ENCODE measurements at regions not wholly inside any gene's neighbourhood (a gene's known extent, or its start where the extent isn't known, plus 50 kb on each side); places are given as distances from the start of the nearest gene placed in this dataset.

GRCh38 chr1:218750216-218750970 is 405.3 kb downstream of the TGFB2 start:
- H3F3A ChIP-seq (ENCODE audit: insufficient read depth), result no peaks in the 10 kb centered on the region
- no peak overlapping the region for H3K9ac ChIP-seq (ENCODE audit: low read length)
- no peaks in the 10 kb centered on the region for H3K27me3 ChIP-seq (ENCODE audit: low read length)
- H3K27ac ChIP-seq (ENCODE audit: low read depth, low read length), result no peak overlapping the region
- no peak overlapping the region for H3K4me2 ChIP-seq (ENCODE audit: low read depth, low read length, poor library complexity, severe bottlenecking)
- no peak overlapping the region for H2AFZ ChIP-seq (ENCODE audit: low read depth, low read length, severe bottlenecking)
- H3K36me3 ChIP-seq (ENCODE audit: low read length), result no peaks in the 10 kb centered on the region
- no peak overlapping the region for H3K4me3 ChIP-seq (ENCODE audit: insufficient read depth, low read length, poor library complexity, severe bottlenecking)
- H3K9me3 ChIP-seq (ENCODE audit: insufficient read depth, low read length), result no peaks in the 10 kb centered on the region
- H4K20me1 ChIP-seq (ENCODE audit: low read depth, low read length), result no peaks in the 10 kb centered on the region
- no peaks in the 10 kb centered on the region for H3K9me2 ChIP-seq (replicated peaks; ENCODE audit: insufficient read depth, low read length)
- H3K79me2 ChIP-seq (ENCODE audit: insufficient read depth, low read length), result no peaks in the 10 kb centered on the region
- TF ChIP-seq EZH2phosphoT487 (conservative IDR thresholded peaks at IDR 0.05; ENCODE audit: low read length) (no peak), CTCF (IDR thresholded peaks at IDR 0.05; ENCODE audit: insufficient read depth, low read length, poor library complexity, severe bottlenecking) (no peak)

GRCh38 chr1:218751208-218751948 is 406.2 kb downstream of the TGFB2 start:
- Histone ChIP-seq H3K79me2 (ENCODE audit: insufficient read depth, low read length) (no peaks in the 10 kb centered on the region), H3K9ac (ENCODE audit: low read length) (no peak overlapping the region), H3K9me3 (ENCODE audit: insufficient read depth, low read length) (no peaks in the 10 kb centered on the region), H4K20me1 (ENCODE audit: low read depth, low read length) (no peaks in the 10 kb centered on the region), H3K4me3 (ENCODE audit: insufficient read depth, low read length, poor library complexity, severe bottlenecking) (no peak overlapping the region), H2AFZ (ENCODE audit: low read depth, low read length, severe bottlenecking) (no peak overlapping the region), H3K27me3 (ENCODE audit: low read length) (no peaks in the 10 kb centered on the region), H3K36me3 (ENCODE audit: low read length) (no peaks in the 10 kb centered on the region), H3K27ac (ENCODE audit: low read depth, low read length) (no peak overlapping the region), H3F3A (ENCODE audit: insufficient read depth) (no peaks in the 10 kb centered on the region), H3K4me2 (ENCODE audit: low read depth, low read length, poor library complexity, severe bottlenecking) (no peak overlapping the region), H3K9me2 (replicated peaks; ENCODE audit: insufficient read depth, low read length) (no peaks in the 10 kb centered on the region)
- TF ChIP-seq CTCF (IDR thresholded peaks at IDR 0.05; ENCODE audit: insufficient read depth, low read length, poor library complexity, severe bottlenecking), result no peak

- Histone ChIP-seq H3K36me3 (ENCODE audit: low read length) (no peaks in the 10 kb centered on the region), H3K27me3 (ENCODE audit: low read length) (no peaks in the 10 kb centered on the region), H3K27ac (ENCODE audit: low read depth, low read length) (no peak overlapping the region), H3K9me2 (replicated peaks; ENCODE audit: insufficient read depth, low read length) (no peaks in the 10 kb centered on the region), H3F3A (ENCODE audit: insufficient read depth) (no peaks in the 10 kb centered on the region), H3K9me3 (ENCODE audit: insufficient read depth, low read length) (no peaks in the 10 kb centered on the region), H3K79me2 (ENCODE audit: insufficient read depth, low read length) (no peaks in the 10 kb centered on the region), H3K4me3 (ENCODE audit: insufficient read depth, low read length, poor library complexity, severe bottlenecking) (no peak overlapping the region), H3K4me2 (ENCODE audit: low read depth, low read length, poor library complexity, severe bottlenecking) (no peak overlapping the region), H3K9ac (ENCODE audit: low read length) (no peak overlapping the region), H4K20me1 (ENCODE audit: low read depth, low read length) (no peaks in the 10 kb centered on the region), H2AFZ (ENCODE audit: low read depth, low read length, severe bottlenecking) (no peak overlapping the region)
- TF ChIP-seq CTCF (IDR thresholded peaks at IDR 0.05; ENCODE audit: insufficient read depth, low read length, poor library complexity, severe bottlenecking) (no peak), EZH2phosphoT487 (conservative IDR thresholded peaks at IDR 0.05; ENCODE audit: low read length) (no peak)
These were observed 407.0 kb downstream of the TGFB2 start for GRCh38 chr1:218752126-218752525.
